ENCODE measurements at regions not wholly inside any gene's neighbourhood (a gene's known extent, or its start where the extent isn't known, plus 50 kb on each side); places are given as distances from the start of the nearest gene placed in this dataset.

- Mint-ChIP-seq H3K27ac (ENCODE audit: unreplicated experiment) (no peak overlapping the region), H3K4me1 (ENCODE audit: low read depth, unreplicated experiment) (peaks cover 4% of the 10 kb centered on the region), H3K27me3 (ENCODE audit: low read depth, unreplicated experiment) (no peaks in the 10 kb centered on the region), H3K9me3 (ENCODE audit: unreplicated experiment) (no peaks in the 10 kb centered on the region), H3K4me3 (ENCODE audit: unreplicated experiment) (no peak overlapping the region), H3K36me3 (ENCODE audit: low read depth, unreplicated experiment) (no peaks in the 10 kb centered on the region)
- FAIRE-seq (no peak), DNase-seq (ENCODE audit: low read depth) (peak; percentile 52)
- Histone ChIP-seq H3K4me1 (ENCODE audit: insufficient read depth, low read length) (no peaks in the 10 kb centered on the region), H3K36me3 (ENCODE audit: insufficient read depth, low read length) (no peaks in the 10 kb centered on the region), H2AFZ (ENCODE audit: low read depth, low read length) (no peak overlapping the region), H3K27me3 (ENCODE audit: insufficient read depth, low read length) (no peaks in the 10 kb centered on the region), H3K9ac (ENCODE audit: low read length) (no peak overlapping the region), H3K27ac (ENCODE audit: low read depth, low read length) (no peak overlapping the region), H3K9me3 (ENCODE audit: insufficient read depth, low read depth, low read length) (no peaks in the 10 kb centered on the region), H4K20me1 (ENCODE audit: insufficient read depth, low read length) (no peaks in the 10 kb centered on the region), H3K79me2 (ENCODE audit: insufficient read depth, low read length) (no peaks in the 10 kb centered on the region), H3K4me3 (ENCODE audit: insufficient read depth, low read depth, low read length) (no peak overlapping the region), H3K4me2 (ENCODE audit: low read length) (no peak overlapping the region)
- no peak for TF ChIP-seq EZH2 (IDR thresholded peaks at IDR 0.05; ENCODE audit: insufficient read depth, low read length)
- TF ChIP-seq CTCF (IDR thresholded peaks at IDR 0.05; ENCODE audit: insufficient read depth, low read depth, low read length): no peak
Observed at GRCh38 chr13:57996717-57997116, 365.2 kb downstream of the PCDH17 start.

GRCh38 chr13:58004751-58005150 is 373.2 kb downstream of the PCDH17 start:
- Mint-ChIP-seq H3K9me3 (ENCODE audit: unreplicated experiment) (no peaks in the 10 kb centered on the region), H3K27me3 (ENCODE audit: low read depth, unreplicated experiment) (no peaks in the 10 kb centered on the region), H3K27ac (ENCODE audit: unreplicated experiment) (no peak overlapping the region), H3K4me3 (ENCODE audit: unreplicated experiment) (no peak overlapping the region), H3K36me3 (ENCODE audit: low read depth, unreplicated experiment) (no peaks in the 10 kb centered on the region), H3K4me1 (ENCODE audit: low read depth, unreplicated experiment) (no peaks in the 10 kb centered on the region)
- H4K20me1 ChIP-seq (ENCODE audit: insufficient read depth, low read length): no peaks in the 10 kb centered on the region
- no peaks in the 10 kb centered on the region for H3K79me2 ChIP-seq (ENCODE audit: insufficient read depth, low read length)
- H3K4me3 ChIP-seq (ENCODE audit: insufficient read depth, low read depth, low read length): no peak overlapping the region
- H3K4me1 ChIP-seq (ENCODE audit: insufficient read depth, low read length): no peaks in the 10 kb centered on the region
- no peak overlapping the region for H3K27ac ChIP-seq (ENCODE audit: low read depth, low read length)
- no peak overlapping the region for H2AFZ ChIP-seq (ENCODE audit: low read depth, low read length)
- no peaks in the 10 kb centered on the region for H3K9me3 ChIP-seq (ENCODE audit: insufficient read depth, low read depth, low read length)
- no peak for DNase-seq (ENCODE audit: low read depth)
- no peaks in the 10 kb centered on the region for H3K36me3 ChIP-seq (ENCODE audit: insufficient read depth, low read length)
- TF ChIP-seq EZH2 (IDR thresholded peaks at IDR 0.05; ENCODE audit: insufficient read depth, low read length) (no peak), CTCF (IDR thresholded peaks at IDR 0.05; ENCODE audit: insufficient read depth, low read depth, low read length) (no peak)
- H3K4me2 ChIP-seq (ENCODE audit: low read length): no peak overlapping the region
- no peak for FAIRE-seq
- no peak overlapping the region for H3K9ac ChIP-seq (ENCODE audit: low read length)
- no peaks in the 10 kb centered on the region for H3K27me3 ChIP-seq (ENCODE audit: insufficient read depth, low read length)

- Histone ChIP-seq H3K27me3 (ENCODE audit: insufficient read depth, low read length) (no peaks in the 10 kb centered on the region), H3K27ac (ENCODE audit: low read depth, low read length) (no peak overlapping the region), H3K79me2 (ENCODE audit: insufficient read depth, low read length) (no peaks in the 10 kb centered on the region), H3K36me3 (ENCODE audit: insufficient read depth, low read length) (no peaks in the 10 kb centered on the region), H3K9me3 (ENCODE audit: insufficient read depth, low read depth, low read length) (no peaks in the 10 kb centered on the region), H2AFZ (ENCODE audit: low read depth, low read length) (no peak overlapping the region), H3K4me3 (ENCODE audit: insufficient read depth, low read depth, low read length) (no peak overlapping the region), H3K9ac (ENCODE audit: low read length) (no peak overlapping the region), H4K20me1 (ENCODE audit: insufficient read depth, low read length) (no peaks in the 10 kb centered on the region), H3K4me2 (ENCODE audit: low read length) (no peak overlapping the region), H3K4me1 (ENCODE audit: insufficient read depth, low read length) (no peaks in the 10 kb centered on the region)
- no peak for TF ChIP-seq EZH2 (IDR thresholded peaks at IDR 0.05; ENCODE audit: insufficient read depth, low read length)
- TF ChIP-seq CTCF (IDR thresholded peaks at IDR 0.05; ENCODE audit: insufficient read depth, low read depth, low read length): no peak
- Mint-ChIP-seq H3K27ac (ENCODE audit: unreplicated experiment) (no peak overlapping the region), H3K4me3 (ENCODE audit: unreplicated experiment) (no peak overlapping the region), H3K9me3 (ENCODE audit: unreplicated experiment) (no peaks in the 10 kb centered on the region), H3K36me3 (ENCODE audit: low read depth, unreplicated experiment) (no peaks in the 10 kb centered on the region), H3K27me3 (ENCODE audit: low read depth, unreplicated experiment) (no peaks in the 10 kb centered on the region), H3K4me1 (ENCODE audit: low read depth, unreplicated experiment) (no peaks in the 10 kb centered on the region)
- FAIRE-seq (no peak), DNase-seq (ENCODE audit: low read depth) (no peak)
Observed at GRCh38 chr13:58018020-58018419, 386.5 kb downstream of the PCDH17 start.
